ENCODE measurements at regions not wholly inside any gene's neighbourhood (a gene's known extent, or its start where the extent isn't known, plus 50 kb on each side); places are given as distances from the start of the nearest gene placed in this dataset.
"Not testable (repeated sequence)": the region's sequence is repeated elsewhere in the genome, so short reads cannot be mapped to it uniquely, and the experiment has no call there.

DNA sequence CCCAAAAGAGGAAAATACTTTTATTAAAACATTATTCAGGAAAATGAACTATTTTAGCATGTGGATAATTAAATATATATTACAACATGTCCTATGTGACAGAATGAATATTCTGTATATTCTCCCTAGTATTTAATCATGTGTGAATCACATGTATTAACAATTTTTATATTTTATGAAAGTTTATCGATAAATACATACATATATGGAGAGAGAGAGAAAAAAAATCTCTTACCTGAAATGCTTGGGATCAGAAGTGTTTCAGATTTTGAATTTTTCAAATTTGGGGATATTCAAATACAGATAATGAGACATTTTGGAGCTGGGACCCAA, 228.6 kb upstream of the RBBP8 start:
- no peak for DNase-seq

GRCh38 chr18:22705328-22705727, 227.8 kb upstream of the RBBP8 start:
- DNase-seq: no peak

GRCh38 chr18:22706025-22706424, 227.1 kb upstream of the RBBP8 start:
- DNase-seq: not testable (repeated sequence)

GRCh38 chr18:22709288-22710060, 223.7 kb upstream of the RBBP8 start:
- DNase-seq: no peak

DNA sequence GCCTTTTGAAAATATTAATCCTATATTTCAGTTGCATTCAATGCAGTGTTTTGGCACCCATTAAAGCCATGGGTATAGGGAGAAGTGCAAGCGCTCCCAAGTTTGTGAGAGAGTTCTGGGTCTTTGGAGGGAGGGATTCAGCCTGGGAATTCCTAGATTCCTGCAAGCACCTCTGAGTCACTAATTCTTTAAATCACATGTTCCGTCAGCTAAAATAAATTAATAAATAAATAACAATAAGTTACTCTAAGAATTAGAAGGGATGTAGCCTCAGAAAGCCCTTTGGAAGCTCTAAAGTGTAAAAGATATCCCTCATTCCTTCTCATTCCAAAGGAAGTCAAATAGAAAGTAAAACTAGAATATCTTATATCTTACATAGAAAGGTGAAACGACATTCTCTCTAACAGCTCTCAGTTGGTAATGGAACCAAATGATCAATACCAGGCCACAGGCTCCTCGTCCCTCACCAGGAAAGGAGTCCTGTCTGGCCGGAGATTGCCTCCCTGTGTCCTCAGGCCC, 222.4 kb upstream of the RBBP8 start:
- DNase-seq: no peak

- DNase-seq: no peak
These were observed 221.9 kb upstream of the RBBP8 start for GRCh38 chr18:22711192-22711685.

- DNase-seq: no peak
These were observed 219.6 kb upstream of the RBBP8 start for GRCh38 chr18:22713511-22713910.

DNA sequence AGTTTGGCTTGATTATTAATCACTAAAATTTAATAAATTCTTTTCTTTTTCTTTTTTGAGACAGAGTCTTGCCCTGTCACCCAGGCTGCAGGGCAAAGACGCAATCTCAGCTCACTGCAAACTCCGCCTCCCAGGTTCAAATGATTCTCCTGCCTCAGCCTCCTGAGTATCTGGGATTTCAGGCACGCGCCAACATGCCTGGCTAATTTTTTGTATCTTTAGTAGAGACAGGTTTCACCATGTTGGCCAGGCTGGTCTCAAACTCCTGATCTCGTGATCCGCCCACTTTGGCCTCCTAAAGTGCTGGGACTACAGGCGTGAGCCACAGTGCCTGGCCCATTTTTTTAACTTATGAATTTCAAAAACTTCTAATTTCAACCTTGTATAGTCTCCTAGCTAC, 215.6 kb upstream of the RBBP8 start:
- not testable (repeated sequence) for DNase-seq

DNA sequence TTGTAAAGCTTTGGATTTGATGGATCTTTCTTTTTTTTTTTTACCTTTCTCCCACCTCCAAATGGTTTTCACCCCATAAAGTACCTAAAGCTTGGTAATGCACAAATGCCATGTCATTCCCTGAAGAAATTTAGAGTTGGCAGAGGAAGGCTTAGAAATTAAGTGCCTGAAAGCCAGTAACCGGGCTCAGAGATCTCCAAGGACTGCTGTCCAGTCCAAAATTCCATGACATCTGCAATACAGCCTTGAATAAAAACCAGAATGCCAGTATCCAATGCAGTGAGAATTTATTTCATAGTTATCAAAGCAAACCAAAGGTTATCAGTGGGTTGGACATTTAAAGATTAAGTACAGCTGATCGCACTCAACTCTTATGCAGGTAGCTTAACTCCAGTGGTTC, 209.9 kb upstream of the RBBP8 start:
- DNase-seq: no peak

DNA sequence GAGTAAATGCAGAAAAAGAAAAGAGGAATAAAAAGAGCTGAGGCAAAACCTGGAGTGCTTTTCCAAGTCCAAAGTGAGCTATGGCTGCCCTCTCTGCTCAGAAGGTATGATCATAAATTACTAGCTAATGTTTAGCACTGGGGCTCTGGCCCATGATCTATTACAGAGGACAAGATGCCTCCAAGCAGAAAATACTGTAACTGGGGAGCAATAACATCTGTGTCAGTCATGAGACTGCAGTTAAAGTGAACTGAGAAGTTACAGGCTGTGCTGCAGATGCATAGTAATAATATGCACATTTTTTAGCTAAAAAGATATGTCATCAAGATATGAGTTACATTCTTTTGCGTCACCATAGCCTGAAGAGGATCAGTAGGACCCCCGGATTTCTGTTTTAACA, 209.4 kb upstream of the RBBP8 start:
- DNase-seq: no peak

GRCh38 chr18:22726469-22726868, 206.7 kb upstream of the RBBP8 start:
- DNase-seq: no peak

- no peak for DNase-seq
These were observed 205.1 kb upstream of the RBBP8 start for GRCh38 chr18:22728016-22728415.

- DNase-seq: no peak
These were observed 204.5 kb upstream of the RBBP8 start for GRCh38 chr18:22728481-22729105.

- DNase-seq: no peak
These were observed 201.7 kb upstream of the RBBP8 start for GRCh38 chr18:22731398-22731797.

DNA sequence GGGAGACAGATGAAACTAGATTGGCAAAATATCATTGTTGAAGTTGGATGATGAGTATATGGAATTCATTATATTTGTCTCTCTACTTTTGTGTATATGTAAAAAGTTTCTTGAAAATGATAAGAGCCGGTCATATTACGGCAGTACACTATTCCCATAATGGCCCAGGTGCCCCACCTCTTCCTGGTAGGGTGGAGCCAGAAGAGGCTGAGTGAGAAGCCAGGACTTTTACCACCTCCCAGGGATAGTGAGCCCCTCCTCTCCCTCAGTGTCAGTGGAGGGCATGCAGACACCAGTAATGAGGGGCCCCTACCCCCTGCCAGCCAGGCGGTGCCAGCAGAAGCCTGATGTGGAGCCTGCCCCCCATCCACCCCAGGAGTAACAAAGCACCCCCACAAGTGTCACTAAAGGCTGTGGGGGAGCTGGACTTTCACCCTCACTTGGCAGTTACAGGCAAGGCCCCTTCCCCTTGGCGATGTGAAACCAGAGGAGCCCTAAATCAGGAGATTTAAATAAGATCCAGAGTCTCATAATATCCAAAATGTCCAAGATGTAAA, 198.9 kb upstream of the RBBP8 start:
- DNase-seq: no peak

DNA sequence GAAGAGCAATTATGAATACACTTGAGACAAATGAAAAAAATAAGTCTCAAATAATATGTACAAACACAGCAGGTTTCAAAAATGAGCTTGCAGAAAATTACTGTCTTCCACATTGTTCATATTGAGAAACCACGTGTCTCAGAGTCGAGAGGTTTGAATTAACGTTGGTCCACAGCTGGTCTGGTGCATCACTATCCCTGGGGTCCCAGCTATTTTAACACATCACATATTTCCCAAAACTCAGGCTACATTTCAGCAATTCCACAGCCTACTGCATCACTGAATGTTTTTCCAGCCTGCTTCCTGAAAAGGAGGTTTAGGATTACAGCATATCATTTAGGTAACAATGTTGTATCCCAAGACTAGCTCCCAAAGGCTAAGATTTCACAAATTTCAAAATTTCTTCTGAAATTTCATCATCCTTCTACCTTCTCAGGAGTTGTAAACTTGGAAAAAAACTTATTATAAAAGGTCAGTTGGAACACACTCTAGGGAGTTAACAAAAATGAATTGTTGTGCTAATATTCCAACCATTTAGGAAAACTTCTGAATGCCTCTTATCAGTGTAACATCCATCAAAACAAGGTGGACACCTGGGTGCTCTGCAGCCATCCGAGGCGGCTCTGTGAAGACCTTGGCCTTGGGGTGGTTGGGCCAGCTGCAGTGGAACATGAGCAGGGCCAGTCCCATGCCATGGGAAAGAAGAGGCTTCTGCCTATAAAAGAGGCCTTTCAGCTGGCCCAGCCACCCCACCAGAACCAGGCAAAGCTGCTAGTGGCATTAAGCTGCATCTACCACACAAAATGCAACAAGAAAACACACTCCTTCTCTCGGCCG, 198.1 kb upstream of the RBBP8 start:
- DNase-seq: no peak

DNA sequence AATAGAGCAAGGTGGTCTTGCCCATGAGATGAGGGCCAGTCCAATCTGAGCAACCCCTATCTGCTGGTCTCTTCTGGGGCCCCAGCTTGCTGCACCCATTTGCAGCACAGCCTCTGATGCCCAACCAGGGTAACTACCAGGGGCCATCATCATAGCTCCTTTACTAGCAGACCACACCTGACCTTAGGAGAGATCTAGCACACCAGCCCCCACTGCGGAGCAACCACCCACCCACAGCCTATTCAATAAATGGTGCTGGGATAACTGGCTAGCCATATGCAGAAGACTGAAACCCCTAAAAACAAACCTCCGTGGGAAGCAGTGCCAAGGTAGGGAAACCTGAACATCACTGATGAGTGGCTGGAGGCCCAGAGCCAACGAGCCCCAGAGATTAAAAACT, 196.1 kb upstream of the RBBP8 start:
- no peak for DNase-seq

DNA sequence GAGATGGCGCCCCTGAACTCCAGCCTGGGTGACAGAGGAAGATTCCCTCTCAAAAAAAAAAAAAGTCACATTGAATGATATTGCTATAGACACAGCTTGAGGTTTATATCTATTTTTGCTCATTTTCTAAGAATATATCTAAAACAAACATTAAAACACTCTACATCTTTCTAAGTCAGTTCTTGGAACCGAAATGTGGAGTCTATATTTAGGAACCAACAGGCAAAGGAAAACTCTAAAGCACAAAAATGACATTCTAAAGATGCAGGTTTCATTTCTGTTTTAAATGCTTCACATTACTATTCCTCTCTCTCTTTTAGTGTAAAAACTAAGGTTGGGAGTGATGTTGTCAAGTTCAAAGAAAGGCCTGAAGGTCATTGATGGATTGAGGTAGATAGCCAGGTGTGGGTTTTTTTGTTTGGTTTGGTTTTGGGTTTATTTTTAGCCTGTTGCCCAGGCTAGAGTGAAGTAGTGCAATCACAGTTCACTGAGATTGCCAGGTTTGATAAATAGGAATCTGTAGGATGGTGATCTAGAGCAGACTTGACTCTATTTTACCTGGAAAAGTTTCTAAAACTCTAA, 194.0 kb upstream of the RBBP8 start:
- no peak for DNase-seq

DNA sequence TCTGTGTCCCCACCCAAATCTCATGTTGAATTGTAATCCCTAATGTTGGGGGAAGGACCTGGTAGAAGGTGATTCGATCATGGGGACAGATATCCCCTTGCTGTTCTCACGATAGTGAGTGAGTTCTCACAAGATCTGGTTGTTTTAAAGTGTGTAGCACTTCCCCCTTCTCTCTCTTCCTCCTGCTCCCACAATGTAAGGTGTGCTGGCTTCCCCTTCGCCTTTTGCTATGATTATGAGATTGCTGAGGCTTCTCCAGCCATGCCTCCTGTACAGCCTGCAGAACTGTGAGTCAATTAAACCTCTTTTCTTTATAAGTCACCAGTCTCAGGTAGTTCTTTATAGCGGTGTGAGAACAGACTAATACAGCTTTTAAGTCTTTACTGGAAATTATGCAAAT, 193.3 kb upstream of the RBBP8 start:
- DNase-seq: no peak

DNA sequence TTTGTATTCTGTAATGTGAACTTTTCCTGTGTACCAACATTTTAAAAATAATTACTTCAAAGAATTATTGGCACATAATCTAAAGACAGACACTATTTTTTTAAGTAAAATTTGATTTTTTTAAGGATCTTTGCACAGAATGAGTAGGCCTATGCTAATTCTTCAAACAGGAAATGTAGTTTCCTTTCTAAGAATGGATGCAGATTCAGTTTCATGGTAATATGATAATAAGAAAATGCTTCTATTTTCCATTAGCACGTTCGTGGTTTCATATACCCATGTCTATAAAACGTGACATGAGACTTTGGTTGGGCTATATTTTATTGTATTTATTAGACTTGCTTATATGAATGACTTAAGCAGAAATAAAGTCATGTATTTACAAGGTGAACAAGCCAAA, 191.8 kb upstream of the RBBP8 start:
- no peak for DNase-seq

- no peak for DNase-seq
These were observed 190.7 kb upstream of the RBBP8 start for GRCh38 chr18:22742409-22742808.

DNA sequence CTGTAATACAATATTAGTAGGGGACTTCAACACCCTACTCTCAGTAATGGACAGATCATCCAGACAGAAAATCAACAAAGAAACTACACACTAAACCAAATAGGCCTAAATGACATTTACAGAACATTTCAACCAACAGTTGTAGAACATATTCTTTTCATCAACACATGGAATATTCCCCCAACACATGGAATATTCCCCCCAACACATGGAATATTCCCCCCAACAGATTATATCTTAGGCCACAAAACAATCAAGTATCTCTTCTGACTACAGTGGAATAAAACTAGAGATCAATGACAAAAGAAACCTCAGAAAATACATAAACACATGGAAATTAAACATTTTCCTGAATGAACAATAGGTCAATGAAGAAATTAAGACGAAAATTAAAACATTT, 187.2 kb upstream of the RBBP8 start:
- DNase-seq: no peak

GRCh38 chr18:22752014-22752413, 181.1 kb upstream of the RBBP8 start:
- DNase-seq: no peak
